NCI-H1105 (cell line): ENCODE measurements at regions not wholly inside any gene's neighbourhood (a gene's known extent, or its start where the extent isn't known, plus 50 kb on each side); places are given as distances from the start of the nearest gene placed in this dataset.

Experiments
- DNase-seq: peaks from one replicate; lab custom pipeline; 2025; lab: John Stamatoyannopoulos, UW

DNA sequence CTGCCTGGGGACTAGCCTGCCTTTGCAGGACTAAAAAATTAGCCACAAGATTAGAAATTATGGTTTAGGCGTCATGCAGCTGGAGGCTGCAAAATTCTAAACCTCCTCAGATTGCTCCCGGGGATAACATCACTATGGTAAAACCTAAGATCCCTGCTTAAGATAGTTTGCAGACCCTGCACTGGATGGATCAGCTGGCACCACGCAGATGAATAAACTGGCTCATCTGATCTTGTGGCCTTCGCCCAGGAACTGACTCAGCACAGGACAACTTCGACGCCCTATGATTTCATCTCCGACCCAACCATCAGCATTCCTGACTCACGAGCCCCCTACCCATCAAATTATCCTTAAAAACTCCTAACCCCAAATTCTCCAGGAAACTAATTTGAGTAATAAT is 482.4 kb downstream of the SPRY1 start:
- DNase-seq, result no peak

GRCh38 chr4:123880631-123881030 is 484.0 kb downstream of the SPRY1 start:
- no peak for DNase-seq

GRCh38 chr4:123884922-123885321 is 488.3 kb downstream of the SPRY1 start:
- DNase-seq, result no peak

DNA sequence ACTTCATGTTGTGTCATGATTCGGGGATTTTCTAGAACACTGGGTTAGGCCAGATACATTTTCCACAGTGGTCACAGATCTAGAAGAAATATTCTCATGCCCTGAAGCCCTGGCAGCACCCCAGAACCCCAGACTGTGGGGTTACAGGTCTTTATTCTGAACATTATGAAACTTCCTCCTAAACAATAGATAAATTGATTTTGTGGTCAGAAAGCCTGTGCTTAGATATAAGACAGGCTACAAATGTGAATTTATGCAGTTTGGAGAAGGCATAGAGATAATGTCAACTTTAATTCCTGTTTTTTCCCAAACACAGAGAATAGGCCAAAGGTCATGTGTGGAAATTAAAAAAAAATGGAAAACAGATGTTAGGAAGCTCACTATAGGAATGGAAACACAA is 492.9 kb downstream of the SPRY1 start:
- DNase-seq, result no peak

GRCh38 chr4:123890889-123891288 is 494.3 kb downstream of the SPRY1 start:
- DNase-seq, result no peak

- DNase-seq, result no peak
These were observed 495.3 kb downstream of the SPRY1 start for GRCh38 chr4:123891881-123892280.

DNA sequence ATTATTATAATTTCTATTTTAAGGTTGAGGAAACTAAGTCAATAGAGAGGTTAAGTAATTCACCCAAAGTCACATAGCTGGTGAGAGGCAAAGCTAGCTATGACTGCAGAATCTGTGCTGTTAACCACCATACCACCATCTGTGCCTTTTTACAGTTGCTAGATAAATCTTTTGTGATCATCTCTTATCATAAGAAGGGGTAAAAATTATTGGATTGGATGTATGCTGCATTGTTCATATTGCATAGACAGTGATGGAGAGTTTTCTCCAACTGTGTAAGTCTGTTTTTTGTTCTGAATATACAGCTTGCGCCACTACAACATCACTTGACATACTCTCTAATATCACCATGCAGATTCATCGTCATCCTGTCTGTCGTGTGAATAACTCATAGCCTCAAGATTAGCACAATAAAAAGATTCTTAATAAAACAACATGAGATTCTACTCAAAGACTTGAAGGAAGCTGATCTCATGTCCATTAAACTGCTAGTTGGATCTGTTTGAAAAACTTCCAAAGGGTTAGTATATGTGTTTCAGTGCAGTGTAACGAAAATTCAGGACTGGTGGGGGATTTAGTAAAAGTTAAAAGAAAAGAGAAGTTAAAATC is 495.9 kb downstream of the SPRY1 start:
- DNase-seq, result no peak

DNA sequence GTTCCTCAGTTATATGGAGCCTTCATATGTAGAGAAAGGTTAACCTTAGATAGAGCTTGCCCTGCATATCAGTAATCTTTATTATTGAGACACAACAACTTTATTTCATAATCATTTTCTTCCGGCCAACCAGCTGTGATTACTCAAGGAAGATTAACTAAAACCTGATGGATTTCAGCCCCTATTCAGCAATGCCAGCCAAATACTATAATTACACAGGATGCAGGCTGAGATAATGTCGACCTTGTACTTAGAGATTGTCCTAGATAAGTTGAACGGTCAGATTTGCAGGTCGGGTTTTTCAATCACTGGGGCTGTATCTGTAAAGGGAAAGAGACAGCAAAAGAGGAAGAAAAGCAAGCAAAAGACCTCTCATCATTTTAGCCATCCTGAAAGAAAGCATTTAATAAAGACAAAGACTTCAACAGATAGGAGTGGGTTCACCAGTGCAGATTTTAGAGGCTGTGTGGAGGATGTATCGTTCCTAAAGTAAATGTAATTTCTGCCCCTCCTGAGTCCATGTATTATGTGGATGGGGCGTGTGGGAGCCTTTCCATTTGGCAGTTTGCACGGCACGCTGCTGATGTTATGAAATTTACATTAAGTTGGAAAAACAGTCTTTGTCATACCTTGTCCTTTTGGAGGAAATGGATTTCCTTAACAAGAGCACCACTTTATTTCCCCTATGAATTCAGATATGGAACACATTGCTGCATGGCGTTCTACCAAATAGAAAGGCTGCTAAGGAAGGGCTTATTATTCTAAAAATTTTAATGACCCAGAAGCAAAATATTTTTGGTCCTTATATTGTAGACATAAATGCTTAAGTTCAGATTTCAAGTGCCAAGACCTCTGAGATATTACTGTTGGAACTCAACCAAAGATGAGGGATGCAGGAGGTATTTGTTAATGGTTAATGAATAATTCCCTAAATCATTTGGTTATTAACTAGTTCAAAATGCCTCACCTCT is 496.7 kb downstream of the SPRY1 start:
- no peak for DNase-seq

DNA sequence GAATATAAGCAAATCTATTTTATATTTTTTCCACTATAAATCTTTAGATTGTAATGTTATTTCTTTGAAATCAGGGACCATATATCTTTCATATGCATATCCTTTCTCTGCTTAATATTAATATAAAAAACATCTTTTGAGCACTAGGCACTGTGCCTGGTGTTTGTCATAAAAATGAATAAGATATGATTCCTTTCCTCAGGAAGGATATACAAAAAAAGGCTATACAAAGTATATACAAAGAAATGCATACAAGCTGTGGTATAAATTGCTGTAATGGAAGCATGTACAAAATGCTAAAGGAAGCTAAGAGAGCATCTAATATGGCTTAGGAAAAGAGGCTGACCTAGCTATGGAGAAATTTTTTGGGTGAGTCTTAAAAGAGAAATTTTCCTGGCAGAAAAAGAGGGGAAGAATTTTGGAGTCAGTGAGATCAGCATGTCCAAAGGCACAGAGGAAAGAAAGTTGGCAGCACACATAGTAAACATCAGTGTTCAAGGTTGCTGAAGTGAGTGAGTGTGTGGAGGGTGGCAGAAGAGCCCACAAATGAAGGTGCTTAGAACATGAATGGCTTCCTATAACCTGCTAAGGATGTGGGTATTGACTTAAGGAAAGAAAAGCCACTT is 500.0 kb downstream of the SPRY1 start:
- DNase-seq, result no peak

GRCh38 chr4:123898946-123899666 is 502.5 kb downstream of the SPRY1 start:
- no peak for DNase-seq

- no peak for DNase-seq
These were observed 508.3 kb downstream of the SPRY1 start for GRCh38 chr4:123904882-123905281.

DNA sequence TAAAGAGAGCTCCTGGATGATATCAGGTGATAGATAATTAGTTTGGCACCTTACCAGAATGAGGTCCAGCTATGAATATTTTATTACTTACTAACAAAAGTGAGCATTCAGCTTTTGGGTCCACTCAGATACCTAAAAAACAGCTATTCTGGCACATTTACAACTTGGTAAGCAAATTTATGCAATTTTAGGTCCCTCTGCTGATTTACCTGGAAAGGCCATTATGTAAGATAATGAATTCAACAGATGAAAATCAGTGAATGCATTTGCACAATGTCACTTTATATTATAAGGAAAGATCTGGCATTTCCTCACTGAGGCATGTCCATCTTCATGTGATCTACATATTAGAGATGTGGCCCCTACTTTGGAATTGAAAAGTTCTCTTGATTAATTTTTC is 517.0 kb downstream of the SPRY1 start:
- no peak for DNase-seq

DNA sequence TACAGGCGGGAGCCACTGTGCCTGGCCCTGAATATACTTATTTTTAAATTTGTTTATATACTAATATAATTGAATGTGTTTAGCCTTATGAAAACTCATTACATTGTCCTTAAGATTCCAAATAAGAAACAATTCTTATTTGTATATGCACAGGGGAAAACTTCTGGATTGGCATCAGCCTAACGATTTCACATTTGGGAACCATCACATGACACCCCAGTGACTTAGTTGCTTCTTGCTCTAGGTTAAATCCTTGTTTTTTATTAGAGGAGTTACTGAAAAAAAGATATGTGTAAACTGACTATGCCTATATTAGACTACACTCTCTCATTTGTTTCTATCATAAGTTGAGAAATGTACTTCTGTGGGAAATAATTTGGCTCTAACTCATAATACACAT is 520.2 kb downstream of the SPRY1 start:
- no peak for DNase-seq

- no peak for DNase-seq
These were observed 523.0 kb downstream of the SPRY1 start for GRCh38 chr4:123919576-123920098.

DNA sequence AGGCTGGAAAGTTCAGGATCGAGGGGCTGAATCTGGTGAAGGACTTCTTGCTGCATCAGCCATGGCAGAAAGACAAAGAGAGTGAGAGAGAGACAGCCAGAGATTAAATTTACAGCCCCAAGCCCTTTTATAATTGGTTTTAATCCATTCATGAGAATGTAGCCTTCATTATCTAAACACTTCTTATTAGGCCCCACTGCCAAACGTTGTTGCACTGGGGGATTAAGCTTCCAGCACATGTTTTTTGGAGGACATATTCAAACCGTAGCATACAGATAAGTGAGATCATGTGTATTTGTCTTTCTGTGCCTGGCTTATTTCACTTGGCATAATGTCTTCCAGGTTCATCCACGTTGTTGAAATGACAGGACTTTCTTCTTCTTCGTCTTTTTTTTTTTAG is 524.7 kb downstream of the SPRY1 start:
- DNase-seq, result no peak

- DNase-seq, result no peak
These were observed 526.3 kb downstream of the SPRY1 start for GRCh38 chr4:123922847-123923246.

GRCh38 chr4:123924536-123924935 is 527.9 kb downstream of the SPRY1 start:
- DNase-seq, result no peak

DNA sequence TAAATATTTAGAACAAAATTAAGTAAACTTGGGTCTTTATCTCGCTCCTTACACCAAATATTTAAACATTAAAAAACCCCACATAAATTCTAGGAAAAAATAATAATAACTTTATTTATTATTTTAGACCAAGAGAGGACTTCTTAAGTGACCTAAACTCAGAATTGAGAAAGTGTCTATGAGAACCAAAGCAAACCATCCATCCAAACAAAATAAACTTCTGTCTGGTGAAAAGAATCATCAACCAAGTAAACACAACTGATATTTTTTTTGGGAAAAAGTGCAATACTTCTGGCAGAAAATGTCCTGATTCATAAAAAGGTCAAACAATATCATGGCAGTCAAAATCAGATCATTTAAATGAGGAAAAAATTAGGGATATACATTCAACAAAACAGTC is 533.0 kb downstream of the SPRY1 start:
- no peak for DNase-seq

DNA sequence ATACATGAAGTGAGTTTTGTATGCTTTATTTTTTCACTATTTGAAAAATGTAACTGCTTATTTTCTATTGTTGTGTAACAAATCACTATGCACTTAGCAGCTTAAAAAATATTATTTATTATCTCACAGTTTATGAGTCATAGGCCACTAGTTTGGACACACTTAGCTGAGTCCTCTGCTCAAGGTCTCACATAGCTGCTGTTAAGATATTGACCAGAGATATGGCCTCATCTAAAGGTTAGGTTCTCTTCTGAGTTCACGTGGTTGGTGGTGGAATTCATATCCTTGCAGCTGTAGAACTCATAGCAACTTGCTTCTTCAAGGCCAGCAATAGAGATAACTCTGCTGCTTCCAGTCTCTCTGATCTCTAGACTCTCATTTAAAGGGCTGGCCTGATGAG is 534.4 kb downstream of the SPRY1 start:
- no peak for DNase-seq

DNA sequence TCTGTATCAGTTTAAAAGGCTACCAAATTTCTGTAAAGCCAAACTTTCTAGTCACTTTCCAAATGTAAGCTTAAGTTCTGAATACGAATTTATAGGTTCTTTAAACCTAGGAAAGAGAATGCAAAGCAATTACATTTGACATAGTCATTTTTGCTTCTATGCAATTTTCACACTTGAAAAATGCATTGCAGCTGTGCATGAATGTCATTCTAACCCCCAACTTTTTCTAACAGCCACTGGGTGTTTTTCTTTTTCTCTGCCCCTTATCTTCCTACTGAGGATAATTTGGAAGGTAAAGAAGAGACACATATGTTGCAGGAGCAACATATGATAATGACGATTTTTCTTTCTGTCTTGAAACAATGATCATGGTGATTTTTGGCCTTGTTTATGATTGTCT is 537.5 kb downstream of the SPRY1 start:
- DNase-seq, result no peak

DNA sequence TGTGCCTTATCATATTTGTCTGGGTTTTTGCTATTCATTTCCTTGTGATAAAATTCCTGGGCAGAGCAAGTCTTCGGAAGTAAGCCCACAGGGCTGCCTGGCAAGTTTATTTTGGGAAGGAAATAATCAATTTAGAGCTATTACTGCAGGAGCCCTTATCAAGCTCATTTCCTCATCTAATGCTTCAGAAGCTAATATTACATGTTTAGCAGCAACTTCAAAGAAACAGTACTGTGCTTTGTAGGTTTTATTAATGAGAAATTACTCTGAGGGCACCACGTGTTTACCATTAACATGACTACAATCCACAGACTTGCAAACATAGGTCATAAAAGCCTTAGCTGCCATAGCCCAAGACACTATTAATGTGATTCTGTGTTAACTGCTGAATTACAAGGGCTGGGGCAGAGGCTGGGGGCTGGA is 540.0 kb downstream of the SPRY1 start:
- DNase-seq, result no peak

GRCh38 chr4:123937581-123937980 is 541.0 kb downstream of the SPRY1 start:
- no peak for DNase-seq
